Mesenchymal stem cell (in vitro differentiated cells and primary cell): ENCODE measurements at regions not wholly inside any gene's neighbourhood (a gene's known extent, or its start where the extent isn't known, plus 50 kb on each side); places are given as distances from the start of the nearest gene placed in this dataset.
A peak's percentile ranks its signal among the peaks of the same experiment; 100 is the strongest.

Source experiments
- DNase-seq: peaks from one replicate; pipeline ENCODE4 v3.0.0-alpha.2; 2013
- H2AFZ ChIP-seq: one replicate; pipeline ENCODE4 v1.6.1; 2013; ENCODE audit warnings: low read depth, mild to moderate bottlenecking, control low read depth, inconsistent platforms, low read length, moderate library complexity
- H2AK5ac ChIP-seq: 2 replicates; pipeline ENCODE4 v1.6.1; 2013; ENCODE audit warnings: low read length, moderate library complexity, mild to moderate bottlenecking, inconsistent platforms; ENCODE audit not compliant: severe bottlenecking
- H2BK120ac ChIP-seq: one replicate; pipeline ENCODE4 v1.6.1; 2013; ENCODE audit warnings: low read depth, mild to moderate bottlenecking, inconsistent platforms, low read length, moderate library complexity
- H2BK12ac ChIP-seq, 2 experiments: one replicate each; pipeline ENCODE4 v1.6.1; 2013; ENCODE audit warnings: inconsistent platforms in 2 of 2, low read length in 2 of 2, mild to moderate bottlenecking in 2 of 2, moderate library complexity in 2 of 2, control low read depth in 1 of 2
- H2BK15ac ChIP-seq: one replicate; pipeline ENCODE4 v1.6.1; 2013; ENCODE audit warnings: mild to moderate bottlenecking, low read depth, inconsistent platforms; ENCODE audit not compliant: poor library complexity, severe bottlenecking
- H2BK5ac ChIP-seq: 2 replicates; pipeline ENCODE4 v1.6.1; 2013; ENCODE audit warnings: low read depth, mild to moderate bottlenecking, low read length, control low read depth, inconsistent platforms; ENCODE audit not compliant: poor library complexity, severe bottlenecking
- H3K14ac ChIP-seq, 2 experiments: one replicate each; pipeline ENCODE4 v1.6.1; 2013; ENCODE audit warnings: inconsistent platforms in 2 of 2, low read length in 2 of 2, control low read depth in 1 of 2, mild to moderate bottlenecking in 1 of 2, moderate library complexity in 1 of 2
- H3K18ac ChIP-seq, 2 experiments: one replicate each; pipeline ENCODE4 v1.6.1; 2013; ENCODE audit warnings: inconsistent platforms in 2 of 2, low read length in 2 of 2, control low read depth in 1 of 2, low read depth in 1 of 2, mild to moderate bottlenecking in 1 of 2
- H3K23ac ChIP-seq, 2 experiments: one replicate each; pipeline ENCODE4 v1.6.1; 2013; ENCODE audit warnings: inconsistent platforms in 2 of 2, low read length in 2 of 2, mild to moderate bottlenecking in 2 of 2, moderate library complexity in 2 of 2, control low read depth in 1 of 2
- H3K27ac ChIP-seq: 2 replicates; pipeline ENCODE4 v1.5.1; 2013; ENCODE audit warnings: mild to moderate bottlenecking, moderate library complexity, low read length, control low read depth, inconsistent platforms; ENCODE audit not compliant: poor library complexity, severe bottlenecking
- H3K27me3 ChIP-seq, 2 experiments: 2 replicates each; pipeline versions ENCODE4 v1.6.1 to v1.7.0; 2013; ENCODE audit warnings: low read length in 2 of 2, mild to moderate bottlenecking in 2 of 2, moderate library complexity in 2 of 2, control low read depth in 1 of 2, inconsistent platforms in 1 of 2; ENCODE audit not compliant: control insufficient read depth in 1 of 2, insufficient read depth in 1 of 2
- H3K36me3 ChIP-seq, 2 experiments: 2 replicates each; pipeline versions ENCODE4 v1.6.1 to v1.7.0; 2013; ENCODE audit warnings: low read length in 2 of 2, control low read depth in 1 of 2, inconsistent platforms in 1 of 2, low read depth in 1 of 2, mild to moderate bottlenecking in 1 of 2; ENCODE audit not compliant: insufficient read depth in 2 of 2, control insufficient read depth in 1 of 2
- H3K4ac ChIP-seq, 2 experiments: one replicate each; pipeline ENCODE4 v1.6.1; 2013; ENCODE audit warnings: inconsistent platforms in 2 of 2, low read length in 2 of 2, mild to moderate bottlenecking in 2 of 2, moderate library complexity in 2 of 2, control low read depth in 1 of 2, low read depth in 1 of 2
- H3K4me1 ChIP-seq: 2 replicates; pipeline ENCODE4 v1.6.1; 2013; ENCODE audit warnings: low read depth, low read length, control low read depth; ENCODE audit not compliant: control insufficient read depth, insufficient read depth
- H3K4me2 ChIP-seq: 2 replicates; pipeline ENCODE4 v1.6.1; 2013; ENCODE audit warnings: low read length, mild to moderate bottlenecking, inconsistent platforms; ENCODE audit not compliant: poor library complexity, severe bottlenecking
- H3K4me3 ChIP-seq, 2 experiments: 2 replicates each; pipeline versions ENCODE4 v1.5.1 to v1.7.0; 2013; ENCODE audit warnings: low read length in 2 of 2, mild to moderate bottlenecking in 2 of 2, control low read depth in 1 of 2, low read depth in 1 of 2; ENCODE audit not compliant: insufficient read depth in 1 of 2
- H3K79me1 ChIP-seq: replicated peaks from 2 replicates; pipeline ENCODE4 v1.6.1; 2013; ENCODE audit warnings: mild to moderate bottlenecking, control low read depth, low read length, inconsistent platforms; ENCODE audit not compliant: poor library complexity, severe bottlenecking
- H3K9ac ChIP-seq: 2 replicates; pipeline ENCODE4 v1.7.0; 2013; ENCODE audit warnings: mild to moderate bottlenecking, low read length, moderate library complexity
- H3K9me3 ChIP-seq: 2 replicates; pipeline ENCODE4 v1.7.0; 2013; ENCODE audit warnings: mild to moderate bottlenecking, low read length; ENCODE audit not compliant: control insufficient read depth
- H4K8ac ChIP-seq: one replicate; pipeline ENCODE4 v1.6.1; 2013; ENCODE audit warnings: inconsistent platforms, mild to moderate bottlenecking, low read length, moderate library complexity
- H4K91ac ChIP-seq: one replicate; pipeline ENCODE4 v1.6.1; 2013; ENCODE audit warnings: mild to moderate bottlenecking, low read length, inconsistent platforms
- WGBS: methylation state at CpG from one replicate; pipeline ENCODE4 v1.1.7; 2013; ENCODE audit warnings: mixed read lengths; 5-methylcytosine and 5-hydroxymethylcytosine counted together

GRCh38 chr21:33984021-33984481 lies 68.4 kb upstream of the ATP5PO start:
- Histone ChIP-seq H3K4me2 (no peak overlapping the region), H4K8ac (no peak overlapping the region), H3K27me3 (no peaks in the 10 kb centered on the region), H2AFZ (no peak overlapping the region), H2BK15ac (no peak overlapping the region), H4K91ac (no peak overlapping the region), H3K18ac (no peak overlapping the region), H3K14ac (no peak overlapping the region), H3K4ac (no peak overlapping the region), H3K4me1 (peaks cover 7% of the 10 kb centered on the region), H2BK120ac (no peak overlapping the region), H3K9me3 (no peaks in the 10 kb centered on the region), H2AK5ac (no peak overlapping the region), H3K36me3 (no peaks in the 10 kb centered on the region), H3K9ac (no peak overlapping the region), H2BK5ac (no peak overlapping the region), H3K23ac (no peak overlapping the region), H3K27ac (no peak overlapping the region), H3K4me3 (no peak overlapping the region), H2BK12ac (no peak overlapping the region), H3K79me1 (no peaks in the 10 kb centered on the region)
- no peak for DNase-seq
- WGBS, result 93% methylated on average over 13 of the region's 13 CpGs

- H3K27me3 ChIP-seq, result no peaks in the 10 kb centered on the region
- no peak overlapping the region for H2BK12ac ChIP-seq
- peak overlapping the region; percentile 35 for H3K9ac ChIP-seq
- H3K23ac ChIP-seq, result no peak overlapping the region
- H3K79me1 ChIP-seq, result no peaks in the 10 kb centered on the region
- no peak overlapping the region for H3K18ac ChIP-seq
- no peaks in the 10 kb centered on the region for H3K36me3 ChIP-seq
- H4K91ac ChIP-seq, result no peak overlapping the region
- no peaks in the 10 kb centered on the region for H3K9me3 ChIP-seq
- H3K14ac ChIP-seq, result no peak overlapping the region
- H3K4me2 ChIP-seq, result no peak overlapping the region
- H3K27ac ChIP-seq, result no peak overlapping the region
- no peak overlapping the region for H2AK5ac ChIP-seq
- no peak overlapping the region for H2BK120ac ChIP-seq
- no peak overlapping the region for H3K4me3 ChIP-seq
- peaks cover 14% of the 10 kb centered on the region for H3K4me1 ChIP-seq
- no peak overlapping the region for H2BK5ac ChIP-seq
- DNase-seq, result no peak
- no peak overlapping the region for H4K8ac ChIP-seq
- no peak overlapping the region for H3K4ac ChIP-seq
- H2BK15ac ChIP-seq, result no peak overlapping the region
- WGBS, result 89% methylated on average over 10 of the region's 10 CpGs
- no peak overlapping the region for H2AFZ ChIP-seq
Measured at GRCh38 chr21:33981391-33982101, 65.9 kb upstream of the ATP5PO start.

GRCh38 chr21:33980276-33980916 lies 64.8 kb upstream of the ATP5PO start:
- WGBS, result 90% methylated on average over 6 of the region's 6 CpGs
- Histone ChIP-seq H3K27me3 (no peaks in the 10 kb centered on the region), H2BK15ac (no peak overlapping the region), H3K4ac (no peak overlapping the region), H3K18ac (no peak overlapping the region), H3K14ac (no peak overlapping the region), H2AK5ac (no peak overlapping the region), H3K4me1 (peaks cover 19% of the 10 kb centered on the region), H4K91ac (no peak overlapping the region), H2BK12ac (no peak overlapping the region), H3K23ac (no peak overlapping the region), H3K4me2 (no peak overlapping the region), H2AFZ (no peak overlapping the region), H3K9ac (peak overlapping the region; percentile 16), H2BK120ac (no peak overlapping the region), H4K8ac (peak overlapping the region; percentile 19), H2BK5ac (no peak overlapping the region), H3K27ac (no peak overlapping the region), H3K79me1 (no peaks in the 10 kb centered on the region), H3K9me3 (no peaks in the 10 kb centered on the region), H3K36me3 (no peaks in the 10 kb centered on the region), H3K4me3 (peak overlapping the region in 1 of 2 experiments; percentile 10)
- no peak for DNase-seq

DNA sequence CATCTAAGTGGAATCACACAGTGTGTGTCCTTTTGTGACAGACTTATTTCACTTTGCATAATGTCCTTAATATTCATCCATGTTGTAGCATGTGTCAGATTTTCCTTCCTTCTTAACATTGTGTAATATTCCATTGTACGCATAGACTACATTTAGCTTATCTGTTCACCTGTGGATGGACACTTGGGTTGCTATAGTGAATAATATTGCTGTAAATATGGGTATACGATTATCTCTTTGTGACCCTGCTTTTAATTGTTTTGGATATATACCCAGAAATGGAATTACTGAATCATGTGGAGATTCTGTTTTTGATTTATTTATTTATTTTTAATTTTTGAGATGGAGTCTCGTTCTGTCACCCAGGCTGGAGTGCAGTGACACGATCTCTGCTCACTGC lies 63.0 kb upstream of the ATP5PO start:
- Histone ChIP-seq H2AFZ (no peak overlapping the region), H3K9ac (no peak overlapping the region), H3K14ac (no peak overlapping the region), H3K4ac (no peak overlapping the region), H3K27me3 (no peaks in the 10 kb centered on the region), H3K9me3 (no peaks in the 10 kb centered on the region), H3K36me3 (no peaks in the 10 kb centered on the region), H2AK5ac (no peak overlapping the region), H3K18ac (no peak overlapping the region), H3K4me2 (no peak overlapping the region), H3K4me3 (no peak overlapping the region), H3K4me1 (peaks cover 12% of the 10 kb centered on the region), H4K8ac (no peak overlapping the region), H3K79me1 (no peaks in the 10 kb centered on the region), H3K23ac (no peak overlapping the region), H3K27ac (no peak overlapping the region), H2BK15ac (no peak overlapping the region), H2BK5ac (no peak overlapping the region), H2BK12ac (no peak overlapping the region), H2BK120ac (peak overlapping the region; percentile 35), H4K91ac (no peak overlapping the region)
- WGBS, result 100% methylated on average over 4 of the region's 4 CpGs
- DNase-seq, result no peak
